Coronary artery (tissue), 2 donors: ENCODE measurements at regions not wholly inside any gene's neighbourhood (a gene's known extent, or its start where the extent isn't known, plus 50 kb on each side); places are given as distances from the start of the nearest gene placed in this dataset.

Experiments
- DNase-seq: peaks from one replicate; pipeline ENCODE4 v3.0.0-alpha.2; 2017; ENCODE audit warnings: low spot score
- H3K27ac ChIP-seq, 2 donors: fragments of 200-600 bp; sonication (generic); one replicate each; pipeline ENCODE4 v1.5.1; 2016 to 2019
- H3K4me3 ChIP-seq: fragments of 200-600 bp; sonication (generic); 2 replicates; pipeline ENCODE4 v1.5.1; 2016; ENCODE audit warnings: mild to moderate bottlenecking, moderate library complexity
- TF ChIP-seq, protein P1 (sequence below): fragments of 200-600 bp; sonication (generic); IDR thresholded peaks from one replicate; pipeline ENCODE4 v1.5.1; 2019; ENCODE audit warnings: antibody characterized with exemption

DNA sequence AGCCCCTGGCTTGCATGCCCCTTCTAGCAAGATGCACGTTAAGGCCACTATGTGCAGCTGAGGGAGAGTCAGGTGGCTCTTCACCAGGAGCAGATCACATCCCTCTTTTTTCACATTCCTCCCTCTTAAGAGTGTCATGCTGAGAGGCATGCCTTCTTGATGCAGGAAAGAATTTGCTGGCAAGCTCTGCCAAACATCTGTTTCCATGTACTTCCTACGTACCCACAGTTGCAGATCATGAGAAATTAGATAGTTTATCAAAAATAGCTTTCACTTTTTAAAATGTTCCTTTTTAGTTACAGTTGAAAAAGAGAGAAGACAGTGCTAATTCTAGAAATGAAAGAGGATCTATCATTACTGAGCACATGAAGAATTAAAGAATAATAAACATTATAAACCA is 79.7 kb upstream of the ZNF722 start:
- Histone ChIP-seq H3K4me3 (no peak overlapping the region), H3K27ac (no peak overlapping the region)
- no peak for DNase-seq
- TF ChIP-seq, protein P1, sequence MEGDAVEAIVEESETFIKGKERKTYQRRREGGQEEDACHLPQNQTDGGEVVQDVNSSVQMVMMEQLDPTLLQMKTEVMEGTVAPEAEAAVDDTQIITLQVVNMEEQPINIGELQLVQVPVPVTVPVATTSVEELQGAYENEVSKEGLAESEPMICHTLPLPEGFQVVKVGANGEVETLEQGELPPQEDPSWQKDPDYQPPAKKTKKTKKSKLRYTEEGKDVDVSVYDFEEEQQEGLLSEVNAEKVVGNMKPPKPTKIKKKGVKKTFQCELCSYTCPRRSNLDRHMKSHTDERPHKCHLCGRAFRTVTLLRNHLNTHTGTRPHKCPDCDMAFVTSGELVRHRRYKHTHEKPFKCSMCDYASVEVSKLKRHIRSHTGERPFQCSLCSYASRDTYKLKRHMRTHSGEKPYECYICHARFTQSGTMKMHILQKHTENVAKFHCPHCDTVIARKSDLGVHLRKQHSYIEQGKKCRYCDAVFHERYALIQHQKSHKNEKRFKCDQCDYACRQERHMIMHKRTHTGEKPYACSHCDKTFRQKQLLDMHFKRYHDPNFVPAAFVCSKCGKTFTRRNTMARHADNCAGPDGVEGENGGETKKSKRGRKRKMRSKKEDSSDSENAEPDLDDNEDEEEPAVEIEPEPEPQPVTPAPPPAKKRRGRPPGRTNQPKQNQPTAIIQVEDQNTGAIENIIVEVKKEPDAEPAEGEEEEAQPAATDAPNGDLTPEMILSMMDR: no peak

DNA sequence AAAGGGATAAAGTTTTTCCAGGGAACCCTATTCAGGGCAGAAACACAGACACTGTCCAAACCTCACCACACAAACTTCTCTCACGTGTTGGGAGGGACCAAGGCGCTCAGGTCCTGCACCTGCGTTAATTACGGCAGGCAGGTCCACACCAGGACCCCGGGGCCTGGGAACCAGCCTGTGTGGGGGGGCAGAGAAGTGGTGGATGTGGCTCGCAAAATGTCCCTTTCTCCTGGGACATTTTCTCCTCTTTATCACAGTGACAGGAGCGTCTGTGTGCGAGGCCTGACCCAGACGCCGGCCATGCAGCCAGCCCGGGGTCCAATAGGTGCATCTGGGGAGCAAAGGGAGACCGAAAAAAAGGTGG is 73.4 kb upstream of the ZNF722 start:
- TF ChIP-seq, protein P1: no peak
- Histone ChIP-seq H3K27ac (peak overlapping the region in 1 of 2 donors; percentile 78), H3K4me3 (peak overlapping the region; percentile 64)
- no peak for DNase-seq

DNA sequence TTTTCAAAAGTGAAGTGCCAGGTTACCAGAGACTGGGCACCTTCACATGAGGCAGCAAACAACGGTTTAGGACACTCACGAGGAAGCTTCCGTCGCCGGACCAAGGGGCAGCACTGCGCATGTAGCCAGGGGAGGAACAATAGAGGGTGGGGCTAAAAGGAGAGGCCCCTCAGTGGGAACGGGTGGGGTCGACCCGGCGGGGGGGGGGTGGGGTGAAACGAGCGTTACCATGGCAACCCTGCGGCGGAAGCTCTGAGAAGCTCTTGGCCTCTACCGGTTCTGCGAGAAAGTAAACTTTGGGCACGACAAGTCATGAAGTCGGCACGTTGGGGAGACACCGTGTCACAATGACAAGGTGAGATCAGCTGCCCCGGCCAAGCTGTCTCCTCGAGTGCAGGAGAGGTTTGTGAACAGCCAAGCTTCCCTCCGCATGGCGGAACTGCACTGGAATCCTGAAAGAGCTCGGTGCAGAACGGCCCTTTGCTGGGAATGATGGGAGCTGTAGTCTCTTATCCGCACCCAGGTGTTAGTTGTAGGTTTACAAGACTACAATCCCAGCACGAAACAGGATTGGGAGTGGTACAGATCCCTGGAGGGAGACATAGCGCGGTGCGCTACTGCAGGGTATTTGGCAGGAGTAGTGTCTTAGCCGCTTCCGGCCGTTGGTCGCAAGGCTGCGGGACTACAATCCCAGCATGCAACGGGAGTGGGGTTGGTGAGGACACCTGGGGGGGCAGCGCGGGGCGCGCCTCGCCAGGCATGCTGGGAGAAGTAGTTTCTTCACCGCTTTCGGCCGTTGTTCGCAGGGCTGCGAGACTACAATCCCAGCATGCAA is 72.8 kb upstream of the ZNF722 start:
- H3K27ac ChIP-seq: peak overlapping the region; percentile 58 to 78
- TF ChIP-seq, protein P1: no peak
- DNase-seq: peak; percentile 77
- H3K4me3 ChIP-seq: peak overlapping the region; percentile 64

DNA sequence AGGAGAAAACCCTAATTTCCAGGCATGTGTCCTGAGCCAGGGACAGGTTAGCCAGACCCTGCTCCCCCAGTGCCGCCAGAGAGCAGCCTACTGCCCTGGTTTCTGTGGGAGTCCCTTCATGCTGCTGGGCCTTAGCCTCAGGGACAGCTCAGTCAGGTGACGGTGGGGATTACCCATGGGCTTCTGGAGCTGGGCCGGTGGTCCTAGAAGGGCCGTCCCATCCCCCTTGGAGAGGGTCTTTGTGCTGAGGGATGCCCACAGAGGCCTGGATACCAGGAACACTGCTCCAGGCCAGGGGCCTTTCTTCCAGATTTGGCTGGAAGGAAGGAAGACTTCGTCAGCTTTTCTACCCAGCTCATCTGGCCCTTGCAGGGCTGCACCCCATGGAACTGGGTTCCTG is 71.4 kb upstream of the ZNF722 start:
- Histone ChIP-seq H3K4me3 (no peak overlapping the region), H3K27ac (peak overlapping the region in 1 of 2 donors; percentile 78)
- TF ChIP-seq, protein P1: no peak
- no peak for DNase-seq

DNA sequence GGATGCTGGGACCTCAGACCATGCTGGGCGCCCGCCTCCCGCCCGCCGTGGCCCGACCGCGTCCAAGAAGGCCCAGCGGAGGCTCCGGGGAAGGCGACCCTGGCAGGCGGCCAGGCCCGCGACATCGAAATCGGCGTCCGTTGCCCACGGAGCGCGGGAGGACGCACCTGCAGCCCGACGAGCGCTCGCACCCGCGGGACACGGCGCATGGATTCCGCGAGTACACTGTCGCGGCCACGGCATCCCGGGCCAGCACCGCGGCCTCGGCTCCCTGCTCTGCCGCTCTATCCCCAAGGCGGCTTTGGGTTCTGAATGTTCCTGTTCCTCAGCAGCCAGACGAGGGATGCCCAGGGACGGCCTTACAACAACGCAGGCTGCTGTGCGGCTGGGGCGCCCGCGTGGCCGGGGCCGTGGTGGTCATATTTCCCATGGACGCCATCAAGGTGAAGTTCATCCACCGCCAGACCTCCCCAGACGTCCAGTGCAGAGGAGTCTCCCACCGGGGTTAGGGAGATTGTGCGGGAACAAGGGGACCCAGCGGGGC is 67.5 kb upstream of the ZNF722 start:
- DNase-seq: no peak
- Histone ChIP-seq H3K4me3 (no peak overlapping the region), H3K27ac (no peak overlapping the region)
- TF ChIP-seq, protein P1: no peak

DNA sequence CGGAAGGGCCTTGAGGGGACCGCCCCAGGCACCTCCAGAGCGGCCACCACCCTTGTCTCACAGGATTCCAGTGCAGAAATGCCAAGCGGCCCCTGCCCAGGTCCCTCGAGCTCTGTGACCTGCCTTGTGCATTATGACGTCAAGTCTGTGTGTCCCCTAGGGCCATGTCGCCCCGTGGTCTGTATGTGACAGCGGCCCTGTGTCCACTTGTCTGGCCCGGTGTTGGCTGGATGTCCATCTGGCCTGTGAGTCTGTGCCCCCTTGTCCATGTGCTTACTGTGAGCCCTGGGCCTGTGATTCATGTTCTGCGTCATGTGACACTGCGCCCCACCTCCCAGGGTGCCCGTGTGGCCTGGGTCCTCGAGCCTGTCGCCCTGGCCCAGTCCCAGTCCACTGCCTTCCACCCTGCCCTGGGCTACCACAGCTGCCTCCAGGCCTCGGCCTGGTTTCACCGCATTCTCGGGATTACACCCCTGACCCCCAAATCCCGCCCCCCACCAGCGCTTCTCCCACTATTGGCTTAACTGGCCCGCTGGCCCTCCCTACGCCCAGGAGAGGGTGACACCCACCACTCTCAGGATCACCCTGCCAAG is 66.6 kb upstream of the ZNF722 start:
- Histone ChIP-seq H3K27ac (no peak overlapping the region), H3K4me3 (no peak overlapping the region)
- DNase-seq: no peak
- TF ChIP-seq, protein P1: no peak
